Panc1 (cell line): ENCODE measurements at regions not wholly inside any gene's neighbourhood (a gene's known extent, or its start where the extent isn't known, plus 50 kb on each side); places are given as distances from the start of the nearest gene placed in this dataset.

Source experiments
- ATAC-seq: fragments of 200-7000 bp; cut with Tn5 transposase; 2 replicates; pipeline ENCODE4 v1.9.1; 2020; ENCODE audit warnings: mild to moderate bottlenecking, moderate library complexity
- BruUV-seq: library from RNA; stranded (reverse); fragments of 400-500 nt; replicated peaks from 2 replicates; lab custom pipeline; 2021; lab: Mats Ljungman, UMichigan
- CTCF ChIA-PET: fragments of 300-600 bp; sonication (Branson Sonifier 250); formaldehyde crosslinking; loops from one replicate; lab custom pipeline; 2022; ENCODE audit warnings: antibody characterized with exemption; lab: Charles Lee
- POLR2A ChIA-PET: fragments of 300-600 bp; sonication (Branson Sonifier 250); formaldehyde crosslinking; loops from one replicate; lab custom pipeline; 2022; ENCODE audit warnings: antibody characterized with exemption; lab: Charles Lee
- DNase-seq: peaks from one replicate; pipeline ENCODE4 v3.0.0-alpha.2; 2010; ENCODE audit warnings: low read depth, low spot score
- H3K27ac ChIP-seq: 2 replicates; pipeline ENCODE4 v1.5.1; 2011; ENCODE audit warnings: mild to moderate bottlenecking, low read length, inconsistent platforms
- H3K27me3 ChIP-seq: fragments of 200-500 bp; sonication (Bioruptor generic); 2 replicates; pipeline ENCODE4 v1.6.0; 2014; ENCODE audit warnings: low read length, inconsistent platforms; ENCODE audit not compliant: control insufficient read depth, insufficient read depth
- H3K36me3 ChIP-seq: fragments of 200-500 bp; sonication (Bioruptor generic); 2 replicates; pipeline ENCODE4 v1.5.1; 2014; ENCODE audit warnings: inconsistent platforms, mild to moderate bottlenecking, low read length, moderate library complexity; ENCODE audit not compliant: control insufficient read depth, insufficient read depth
- H3K4me1 ChIP-seq: 2 replicates; pipeline ENCODE4 v1.5.1; 2011; ENCODE audit warnings: inconsistent platforms, mild to moderate bottlenecking, low read length, moderate library complexity; ENCODE audit not compliant: control insufficient read depth, insufficient read depth
- H3K4me3 ChIP-seq, 2 experiments: 2 replicates each; pipeline ENCODE4 v1.5.1; 2011 to 2012; ENCODE audit warnings: low read depth in 2 of 2, low read length in 2 of 2, mild to moderate bottlenecking in 2 of 2, inconsistent platforms in 1 of 2, moderate library complexity in 1 of 2
- H3K9me3 ChIP-seq: fragments of 200-500 bp; sonication (Bioruptor generic); 2 replicates; pipeline ENCODE4 v1.5.1; 2014; ENCODE audit warnings: low read depth, mild to moderate bottlenecking, inconsistent platforms, low read length, moderate library complexity; ENCODE audit not compliant: control insufficient read depth, insufficient read depth
- CTCF ChIP-seq: fragments of 450-650 bp; IDR thresholded peaks from 2 replicates; pipeline ENCODE4 v1.5.1; 2017; ENCODE audit warnings: mild to moderate bottlenecking
- POLR2AphosphoS5 ChIP-seq: IDR thresholded peaks from 2 replicates; pipeline ENCODE4 v1.6.1; 2012; ENCODE audit warnings: mild to moderate bottlenecking, low read depth, low read length, moderate library complexity
- REST ChIP-seq, 2 experiments: IDR thresholded peaks; 2 replicates each; pipeline ENCODE4 v1.6.1; 2011 to 2012; ENCODE audit warnings: low read depth in 2 of 2, control low read depth in 1 of 2, low read length in 1 of 2, mild to moderate bottlenecking in 1 of 2, moderate library complexity in 1 of 2; ENCODE audit not compliant: insufficient read depth in 1 of 2
- SIN3A ChIP-seq: IDR thresholded peaks from 2 replicates; pipeline ENCODE4 v1.6.1; 2012; ENCODE audit warnings: low read depth, mild to moderate bottlenecking, low read length, moderate library complexity, borderline replicate concordance; ENCODE audit not compliant: insufficient read depth
- TCF7L2 ChIP-seq: IDR thresholded peaks from 2 replicates; pipeline ENCODE4 v1.6.1; 2011; ENCODE audit warnings: mild to moderate bottlenecking, low read depth, low read length, inconsistent platforms
- in situ Hi-C: cut with HindIII; loops from 2 replicates; pipeline ENCODE4 v1.10.0; 2016; ENCODE audit warnings: low sequenced_read_pairs, low pct_unique_long_range_greater_than_20kb
- intact Hi-C: fragments of 100-400 bp; cut with micrococcal nuclease; formaldehyde crosslinking; loops from one replicate; pipeline ENCODE4 v1.10.0; 2022; ENCODE audit not compliant: unreplicated experiment

- ChIA-PET CTCF (no interaction called here), POLR2A (no interaction called here)
- H3K4me3 ChIP-seq, result no peak overlapping the region
- in situ Hi-C loops, result no loop called here
- H3K27ac ChIP-seq, result no peak overlapping the region
- no peak for DNase-seq
- H3K27me3 ChIP-seq, result no peaks in the 10 kb centered on the region
- ATAC-seq, result no peak
- no TSS peak for BruUV-seq
- no peaks in the 10 kb centered on the region for H3K9me3 ChIP-seq
- H3K4me1 ChIP-seq, result no peaks in the 10 kb centered on the region; the same call in 1 of the 2 replicates
- no peak for TF ChIP-seq SIN3A
- no peak for TF ChIP-seq CTCF
- TF ChIP-seq TCF7L2, result no peak
- no peak for TF ChIP-seq POLR2AphosphoS5
- no peak for TF ChIP-seq REST (IDR thresholded peaks at IDR 0.05; ENCODE audit: insufficient read depth in 1 of 2, low read depth in 2 of 2, low read length in 1 of 2)
- intact Hi-C loops, result no loop called here
- no peaks in the 10 kb centered on the region for H3K36me3 ChIP-seq
Observed at GRCh38 chr17:43319293-43320124, 79.3 kb upstream of the ARL4D start.

DNA sequence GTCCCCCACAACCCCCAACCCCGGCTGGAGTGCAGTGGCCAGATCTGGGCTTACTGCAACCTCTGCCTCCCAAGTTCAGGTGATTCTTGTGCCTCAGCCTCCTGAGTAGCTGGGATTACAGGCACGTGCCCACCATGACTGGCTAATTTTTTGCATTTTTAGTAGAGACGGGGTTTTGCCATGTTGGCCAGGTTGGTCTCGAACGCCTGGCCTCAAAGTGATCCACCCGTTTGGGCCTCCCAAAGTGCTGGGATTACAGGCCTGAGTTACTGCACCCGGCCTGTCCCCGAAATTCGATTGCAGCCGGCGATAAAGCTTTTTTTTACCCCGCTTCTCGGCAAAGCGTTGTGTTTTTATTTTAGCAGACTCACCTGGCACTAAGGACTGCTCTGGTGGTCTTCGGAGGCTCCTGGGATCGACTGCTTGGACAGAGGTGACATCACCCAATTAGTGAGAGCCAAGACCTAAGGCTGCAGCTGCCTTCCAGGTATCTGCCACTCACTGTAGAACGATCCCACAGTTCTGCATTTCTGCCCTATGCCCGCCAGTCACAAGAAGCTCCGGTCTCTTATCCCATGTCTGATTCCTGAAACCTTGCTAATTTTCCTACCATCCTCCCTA lies 82.2 kb upstream of the ARL4D start:
- intact Hi-C loops, result no loop called here
- TF ChIP-seq SIN3A (no peak), POLR2AphosphoS5 (no peak), REST (IDR thresholded peaks at IDR 0.05; ENCODE audit: insufficient read depth in 1 of 2, low read depth in 2 of 2, low read length in 1 of 2) (no peak), CTCF (no peak), TCF7L2 (no peak)
- Histone ChIP-seq H3K36me3 (no peaks in the 10 kb centered on the region), H3K4me1 (no peaks in the 10 kb centered on the region; the same call in 1 of the 2 replicates), H3K27ac (no peak overlapping the region), H3K4me3 (no peak overlapping the region), H3K9me3 (no peaks in the 10 kb centered on the region), H3K27me3 (no peaks in the 10 kb centered on the region)
- POLR2A ChIA-PET, result interaction anchor here (0.7 kb wide), 1 partner anchor 126 kb away, joined by 14 read pairs; no protein-coding TSS in a partner anchor
- no TSS peak for BruUV-seq
- in situ Hi-C loops, result no loop called here
- no peak for ATAC-seq
- no peak for DNase-seq
- CTCF ChIA-PET, result interaction anchor here (0.6 to 0.7 kb wide), 2 partner anchors 23 to 117 kb away, joined by 3 to 5 read pairs; no protein-coding TSS in a partner anchor
